DMS 273 treated with DMSO at 0.1 percent for 48 hours (cell line): ENCODE measurements at regions not wholly inside any gene's neighbourhood (a gene's known extent, or its start where the extent isn't known, plus 50 kb on each side); places are given as distances from the start of the nearest gene placed in this dataset.

Experiments used
- DNase-seq: peaks from one replicate; lab custom pipeline; 2025; lab: John Stamatoyannopoulos, UW

- DNase-seq: no peak
Measured at GRCh38 chr9:88757406-88758010, 222.5 kb downstream of the NXNL2 start.

- no peak for DNase-seq
Measured at GRCh38 chr9:88759364-88759763, 224.4 kb downstream of the NXNL2 start.

GRCh38 chr9:88766778-88767503, 224.3 kb upstream of the S1PR3 start:
- no peak for DNase-seq

- no peak for DNase-seq
Measured at GRCh38 chr9:88767504-88767790, 223.8 kb upstream of the S1PR3 start.

GRCh38 chr9:88772575-88772974, 218.7 kb upstream of the S1PR3 start:
- no peak for DNase-seq

GRCh38 chr9:88773126-88773525, 218.1 kb upstream of the S1PR3 start:
- DNase-seq: no peak

GRCh38 chr9:88773627-88774244, 217.5 kb upstream of the S1PR3 start:
- no peak for DNase-seq

- DNase-seq: no peak
Measured at GRCh38 chr9:88775037-88775471, 216.2 kb upstream of the S1PR3 start.

- DNase-seq: no peak
Measured at GRCh38 chr9:88775559-88775958, 215.7 kb upstream of the S1PR3 start.

GRCh38 chr9:88775966-88776365, 215.3 kb upstream of the S1PR3 start:
- DNase-seq: no peak

GRCh38 chr9:88776717-88777497, 214.4 kb upstream of the S1PR3 start:
- no peak for DNase-seq

GRCh38 chr9:88777498-88778312, 213.6 kb upstream of the S1PR3 start:
- no peak for DNase-seq

- no peak for DNase-seq
Measured at GRCh38 chr9:88781628-88782391, 209.5 kb upstream of the S1PR3 start.

- no peak for DNase-seq
Measured at GRCh38 chr9:88782931-88783710, 208.1 kb upstream of the S1PR3 start.

- no peak for DNase-seq
Measured at GRCh38 chr9:88783711-88784083, 207.6 kb upstream of the S1PR3 start.

GRCh38 chr9:88784960-88785359, 206.3 kb upstream of the S1PR3 start:
- DNase-seq: no peak

GRCh38 chr9:88786291-88787079, 204.8 kb upstream of the S1PR3 start:
- no peak for DNase-seq

- DNase-seq: no peak
Measured at GRCh38 chr9:88789785-88790184, 201.5 kb upstream of the S1PR3 start.

GRCh38 chr9:88791105-88791805, 200.0 kb upstream of the S1PR3 start:
- DNase-seq: no peak
